Mammary epithelial cell (primary cell): ENCODE measurements at regions not wholly inside any gene's neighbourhood (a gene's known extent, or its start where the extent isn't known, plus 50 kb on each side); places are given as distances from the start of the nearest gene placed in this dataset.

Source experiments
- EZH2 ChIP-seq: IDR thresholded peaks from 2 replicates; pipeline ENCODE4 v1.6.1; 2012; ENCODE audit warnings: low read length, inconsistent platforms, borderline replicate concordance
- TF ChIP-seq, protein P1 (sequence below), 2 donors: IDR thresholded peaks in 1 of 2; conservative IDR thresholded peaks in 1 of 2; 2 replicates each; pipeline ENCODE4 v1.5.1; 2011 to 2012; ENCODE audit warnings: inconsistent platforms in 2 of 2, low read length in 2 of 2, mild to moderate bottlenecking in 2 of 2, control low read depth in 1 of 2, low read depth in 1 of 2; ENCODE audit not compliant: insufficient read depth in 1 of 2; ENCODE audit errors: extremely low read depth in 1 of 2

- TF ChIP-seq EZH2: no peak
- TF ChIP-seq, protein P1, sequence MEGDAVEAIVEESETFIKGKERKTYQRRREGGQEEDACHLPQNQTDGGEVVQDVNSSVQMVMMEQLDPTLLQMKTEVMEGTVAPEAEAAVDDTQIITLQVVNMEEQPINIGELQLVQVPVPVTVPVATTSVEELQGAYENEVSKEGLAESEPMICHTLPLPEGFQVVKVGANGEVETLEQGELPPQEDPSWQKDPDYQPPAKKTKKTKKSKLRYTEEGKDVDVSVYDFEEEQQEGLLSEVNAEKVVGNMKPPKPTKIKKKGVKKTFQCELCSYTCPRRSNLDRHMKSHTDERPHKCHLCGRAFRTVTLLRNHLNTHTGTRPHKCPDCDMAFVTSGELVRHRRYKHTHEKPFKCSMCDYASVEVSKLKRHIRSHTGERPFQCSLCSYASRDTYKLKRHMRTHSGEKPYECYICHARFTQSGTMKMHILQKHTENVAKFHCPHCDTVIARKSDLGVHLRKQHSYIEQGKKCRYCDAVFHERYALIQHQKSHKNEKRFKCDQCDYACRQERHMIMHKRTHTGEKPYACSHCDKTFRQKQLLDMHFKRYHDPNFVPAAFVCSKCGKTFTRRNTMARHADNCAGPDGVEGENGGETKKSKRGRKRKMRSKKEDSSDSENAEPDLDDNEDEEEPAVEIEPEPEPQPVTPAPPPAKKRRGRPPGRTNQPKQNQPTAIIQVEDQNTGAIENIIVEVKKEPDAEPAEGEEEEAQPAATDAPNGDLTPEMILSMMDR (conservative IDR thresholded peaks at IDR 0.05 in 1 of 2, IDR thresholded peaks at IDR 0.05 in 1 of 2; ENCODE audit: extremely low read depth in 1 of 2, insufficient read depth in 1 of 2, low read depth in 1 of 2, low read length in 2 of 2): no peak
Observed at GRCh38 chr1:29639156-29639736, 402.9 kb downstream of the PTPRU start.
